Breast epithelium (tissue), 3 donors: ENCODE measurements at regions not wholly inside any gene's neighbourhood (a gene's known extent, or its start where the extent isn't known, plus 50 kb on each side); places are given as distances from the start of the nearest gene placed in this dataset.

Experiments used
- POLR2AphosphoS5 ChIP-seq, 3 donors: sonication (generic); formaldehyde crosslinking; IDR thresholded peaks; one replicate each; pipeline ENCODE4 v1.6.1; 2017; ENCODE audit warnings: antibody characterized with exemption in 3 of 3
- TF ChIP-seq, protein P1 (sequence below), 3 donors: fragments of 450-650 bp; IDR thresholded peaks; one replicate each; pipeline ENCODE4 v1.5.1; 2016 to 2017; ENCODE audit warnings: antibody characterized with exemption in 3 of 3, mild to moderate bottlenecking in 3 of 3, moderate library complexity in 3 of 3

- TF ChIP-seq, protein P1, sequence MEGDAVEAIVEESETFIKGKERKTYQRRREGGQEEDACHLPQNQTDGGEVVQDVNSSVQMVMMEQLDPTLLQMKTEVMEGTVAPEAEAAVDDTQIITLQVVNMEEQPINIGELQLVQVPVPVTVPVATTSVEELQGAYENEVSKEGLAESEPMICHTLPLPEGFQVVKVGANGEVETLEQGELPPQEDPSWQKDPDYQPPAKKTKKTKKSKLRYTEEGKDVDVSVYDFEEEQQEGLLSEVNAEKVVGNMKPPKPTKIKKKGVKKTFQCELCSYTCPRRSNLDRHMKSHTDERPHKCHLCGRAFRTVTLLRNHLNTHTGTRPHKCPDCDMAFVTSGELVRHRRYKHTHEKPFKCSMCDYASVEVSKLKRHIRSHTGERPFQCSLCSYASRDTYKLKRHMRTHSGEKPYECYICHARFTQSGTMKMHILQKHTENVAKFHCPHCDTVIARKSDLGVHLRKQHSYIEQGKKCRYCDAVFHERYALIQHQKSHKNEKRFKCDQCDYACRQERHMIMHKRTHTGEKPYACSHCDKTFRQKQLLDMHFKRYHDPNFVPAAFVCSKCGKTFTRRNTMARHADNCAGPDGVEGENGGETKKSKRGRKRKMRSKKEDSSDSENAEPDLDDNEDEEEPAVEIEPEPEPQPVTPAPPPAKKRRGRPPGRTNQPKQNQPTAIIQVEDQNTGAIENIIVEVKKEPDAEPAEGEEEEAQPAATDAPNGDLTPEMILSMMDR (IDR thresholded peaks at IDR 0.05): no peak
- TF ChIP-seq POLR2AphosphoS5 (IDR thresholded peaks at IDR 0.05): no peak
These were observed 106.9 kb upstream of the DYRK2 start for GRCh38 chr12:67541625-67541991.
